HG02610 (cell line): ENCODE measurements at regions not wholly inside any gene's neighbourhood (a gene's known extent, or its start where the extent isn't known, plus 50 kb on each side); places are given as distances from the start of the nearest gene placed in this dataset.

Source experiments
- ATAC-seq: cut with Tn5 transposase; IDR thresholded peaks from one replicate; pipeline ENCODE4 v1.9.1; 2021; ENCODE audit warnings: mild to moderate bottlenecking, moderate library complexity; ENCODE audit not compliant: unreplicated experiment

GRCh38 chr14:59090572-59090971 is 97.9 kb upstream of the DAAM1 start:
- ATAC-seq: no peak

GRCh38 chr14:59091404-59091803 is 97.1 kb upstream of the DAAM1 start:
- ATAC-seq: no peak

GRCh38 chr14:59091976-59092375 is 96.5 kb upstream of the DAAM1 start:
- no peak for ATAC-seq

GRCh38 chr14:59093902-59094301 is 94.6 kb upstream of the DAAM1 start:
- no peak for ATAC-seq

GRCh38 chr14:59096303-59096702 is 92.2 kb upstream of the DAAM1 start:
- no peak for ATAC-seq

GRCh38 chr14:59097681-59098080 is 90.8 kb upstream of the DAAM1 start:
- no peak for ATAC-seq

- ATAC-seq: no peak
These were observed 90.1 kb upstream of the DAAM1 start for GRCh38 chr14:59098377-59098776.

GRCh38 chr14:59100205-59100604 is 88.3 kb upstream of the DAAM1 start:
- no peak for ATAC-seq

GRCh38 chr14:59101476-59101875 is 87.0 kb upstream of the DAAM1 start:
- ATAC-seq: no peak

- ATAC-seq: no peak
These were observed 85.1 kb upstream of the DAAM1 start for GRCh38 chr14:59103396-59103795.

- ATAC-seq: no peak
These were observed 80.6 kb upstream of the DAAM1 start for GRCh38 chr14:59107819-59108218.

- ATAC-seq: peak; percentile 80
These were observed 71.5 kb upstream of the DAAM1 start for GRCh38 chr14:59116984-59117415.

GRCh38 chr14:59117754-59118528 is 70.5 kb upstream of the DAAM1 start:
- no peak for ATAC-seq

- no peak for ATAC-seq
These were observed 67.5 kb upstream of the DAAM1 start for GRCh38 chr14:59120921-59121320.

GRCh38 chr14:59123531-59123930 is 64.9 kb upstream of the DAAM1 start:
- no peak for ATAC-seq

- ATAC-seq: no peak
These were observed 64.5 kb upstream of the DAAM1 start for GRCh38 chr14:59123975-59124374.

- ATAC-seq: no peak
These were observed 63.3 kb upstream of the DAAM1 start for GRCh38 chr14:59125156-59125555.

GRCh38 chr14:59126714-59127436 is 61.6 kb upstream of the DAAM1 start:
- no peak for ATAC-seq

GRCh38 chr14:59127437-59127732 is 61.1 kb upstream of the DAAM1 start:
- ATAC-seq: no peak

GRCh38 chr14:59130462-59130861 is 58.0 kb upstream of the DAAM1 start:
- no peak for ATAC-seq

GRCh38 chr14:59131938-59132795 is 56.3 kb upstream of the DAAM1 start:
- ATAC-seq: no peak
